Ishikawa (cell line): ENCODE measurements at regions not wholly inside any gene's neighbourhood (a gene's known extent, or its start where the extent isn't known, plus 50 kb on each side); places are given as distances from the start of the nearest gene placed in this dataset.

Experiments
- EP300 ChIP-seq: IDR thresholded peaks from 2 replicates; pipeline ENCODE4 v1.6.1; 2012; ENCODE audit warnings: borderline replicate concordance
- RAD21 ChIP-seq: IDR thresholded peaks from 2 replicates; pipeline ENCODE4 v1.6.1; 2012; ENCODE audit warnings: low read depth
- REST ChIP-seq: IDR thresholded peaks from 2 replicates; pipeline ENCODE4 v1.6.1; 2012; ENCODE audit warnings: low read depth, mild to moderate bottlenecking

GRCh38 chrX:20595928-20596575 is 329.3 kb upstream of the RPS6KA3 start:
- TF ChIP-seq EP300 (no peak), REST (no peak), RAD21 (no peak)
